Upper lobe of left lung (tissue), 6 donors: ENCODE measurements at regions not wholly inside any gene's neighbourhood (a gene's known extent, or its start where the extent isn't known, plus 50 kb on each side); places are given as distances from the start of the nearest gene placed in this dataset.
"Not testable (repeated sequence)": the region's sequence is repeated elsewhere in the genome, so short reads cannot be mapped to it uniquely, and the experiment has no call there.

Source experiments
- ATAC-seq, 2 donors: fragments of 200-7000 bp; cut with Tn5 transposase; one replicate each; pipeline ENCODE4 v1.9.1; 2022; ENCODE audit warnings: mild to moderate bottlenecking in 2 of 2, moderate library complexity in 2 of 2; ENCODE audit not compliant: low FRiP score in 2 of 2
- DNase-seq, 2 donors: peaks; one replicate each; pipeline ENCODE4 v3.0.0-alpha.2; 2019 to 2020
- H3K27ac ChIP-seq, 4 donors: fragments of 200-600 bp; sonication (generic); one replicate each; pipeline ENCODE4 v1.5.1; 2016 to 2019
- H3K27me3 ChIP-seq, 4 donors: fragments of 200-600 bp; sonication (generic); one replicate each; pipeline ENCODE4 v1.5.1; 2017 to 2019
- H3K36me3 ChIP-seq, 4 donors: fragments of 200-600 bp; sonication (generic); one replicate each; pipeline ENCODE4 v1.5.1; 2016 to 2019
- H3K4me1 ChIP-seq, 4 donors: fragments of 200-600 bp; sonication (generic); one replicate each; pipeline ENCODE4 v1.5.1; 2018 to 2019
- H3K4me3 ChIP-seq, 4 donors: fragments of 200-600 bp; sonication (generic); one replicate each; pipeline ENCODE4 v1.5.1; 2017 to 2019; ENCODE audit warnings: mild to moderate bottlenecking in 2 of 4, moderate library complexity in 1 of 4
- H3K9me3 ChIP-seq, 4 donors: fragments of 200-600 bp; sonication (generic); one replicate each; pipeline ENCODE4 v1.5.1; 2018 to 2019
- EP300 ChIP-seq, 4 donors: sonication (generic); formaldehyde crosslinking; IDR thresholded peaks; one replicate each; pipeline ENCODE4 v1.5.1; 2017; ENCODE audit warnings: antibody characterized with exemption in 4 of 4, control low read depth in 2 of 4
- POLR2A ChIP-seq, 4 donors: fragments of 450-650 bp; IDR thresholded peaks; one replicate each; pipeline ENCODE4 v1.5.1; 2016 to 2017; ENCODE audit warnings: antibody characterized with exemption in 4 of 4, mild to moderate bottlenecking in 2 of 4
- POLR2AphosphoS5 ChIP-seq, 2 donors: sonication (generic); formaldehyde crosslinking; IDR thresholded peaks; one replicate each; pipeline ENCODE4 v1.5.1; 2017; ENCODE audit warnings: antibody characterized with exemption in 2 of 2
- WGBS, 2 donors: methylation state at CpG; one replicate each; pipeline ENCODE4 v1.1.5; 2017 to 2018; 5-methylcytosine and 5-hydroxymethylcytosine counted together
- TF ChIP-seq, protein P1 (sequence below), 6 experiments: fragments of 450-650 bp in 4 of 6; fragments of 200-600 bp in 2 of 6; sonication (generic) in 2 of 6; IDR thresholded peaks; one replicate each; pipeline ENCODE4 v1.5.1; 2016 to 2019; ENCODE audit warnings: antibody characterized with exemption in 6 of 6
- donor health status: DM: no; HTN: no; CAD: no; lungs with moderate emphysema.
- donor health status: DM: no; HTN: yes; CAD: no; lungs with severe emphysema.

GRCh38 chr4:156378033-156378665 lies 424.5 kb upstream of the CTSO start:
- no peak overlapping the region for H3K27ac ChIP-seq
- WGBS, 2 donors, result 44 to 45% methylated on average over 8 of the region's 8 CpGs

DNA sequence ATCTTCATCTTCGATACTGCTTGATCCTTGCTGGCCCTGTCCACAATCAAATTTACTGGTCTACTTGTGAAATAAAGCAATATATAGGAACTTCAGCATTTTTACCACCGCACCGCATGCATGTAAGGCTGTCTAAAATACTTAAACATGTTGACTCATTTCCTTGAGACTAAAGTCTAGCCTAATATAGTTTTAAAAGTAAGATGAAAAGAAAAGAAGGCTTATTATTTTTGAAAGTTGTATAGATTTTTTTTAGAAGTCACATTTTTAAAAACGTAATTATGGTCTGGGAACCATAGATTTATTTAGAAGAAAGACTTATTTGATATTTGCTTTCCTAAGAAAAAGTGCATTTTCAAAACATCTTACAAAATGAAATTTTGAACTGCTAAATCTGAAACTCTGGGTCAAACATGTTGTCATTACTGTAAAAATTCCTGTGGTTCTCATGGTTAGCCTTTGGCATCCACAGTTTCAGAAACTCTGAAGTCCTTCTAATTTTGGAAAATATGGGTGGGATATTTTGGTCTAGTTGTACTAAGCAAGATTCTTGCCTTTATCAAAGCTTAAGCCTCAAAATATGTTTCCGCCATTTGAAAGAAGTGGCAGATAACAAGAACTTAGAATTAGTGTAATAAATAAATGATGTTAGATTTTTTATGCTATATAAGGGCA lies 423.5 kb upstream of the CTSO start:
- ATAC-seq, result no peak
- no peak for DNase-seq

More at GRCh38 chr4:156378033-156378665, 424.5 kb upstream of the CTSO start:
- Histone ChIP-seq H3K4me1 (peaks cover 0 to 6% (median 0%) of the 10 kb centered on the region in 4 donors), H3K36me3 (no peaks in the 10 kb centered on the region), H3K9me3 (no peaks in the 10 kb centered on the region), H3K27me3 (no peaks in the 10 kb centered on the region), H3K4me3 (no peak overlapping the region)
- TF ChIP-seq, protein P1, sequence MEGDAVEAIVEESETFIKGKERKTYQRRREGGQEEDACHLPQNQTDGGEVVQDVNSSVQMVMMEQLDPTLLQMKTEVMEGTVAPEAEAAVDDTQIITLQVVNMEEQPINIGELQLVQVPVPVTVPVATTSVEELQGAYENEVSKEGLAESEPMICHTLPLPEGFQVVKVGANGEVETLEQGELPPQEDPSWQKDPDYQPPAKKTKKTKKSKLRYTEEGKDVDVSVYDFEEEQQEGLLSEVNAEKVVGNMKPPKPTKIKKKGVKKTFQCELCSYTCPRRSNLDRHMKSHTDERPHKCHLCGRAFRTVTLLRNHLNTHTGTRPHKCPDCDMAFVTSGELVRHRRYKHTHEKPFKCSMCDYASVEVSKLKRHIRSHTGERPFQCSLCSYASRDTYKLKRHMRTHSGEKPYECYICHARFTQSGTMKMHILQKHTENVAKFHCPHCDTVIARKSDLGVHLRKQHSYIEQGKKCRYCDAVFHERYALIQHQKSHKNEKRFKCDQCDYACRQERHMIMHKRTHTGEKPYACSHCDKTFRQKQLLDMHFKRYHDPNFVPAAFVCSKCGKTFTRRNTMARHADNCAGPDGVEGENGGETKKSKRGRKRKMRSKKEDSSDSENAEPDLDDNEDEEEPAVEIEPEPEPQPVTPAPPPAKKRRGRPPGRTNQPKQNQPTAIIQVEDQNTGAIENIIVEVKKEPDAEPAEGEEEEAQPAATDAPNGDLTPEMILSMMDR (IDR thresholded peaks at IDR 0.05), result peak in 5 of 6 experiments; percentile 16 to 55 (median 43)
- TF ChIP-seq POLR2AphosphoS5 (IDR thresholded peaks at IDR 0.05), result no peak
- DNase-seq (peak in 1 of 2 donors; percentile 21), ATAC-seq (peak; percentile 17 to 73)

DNA sequence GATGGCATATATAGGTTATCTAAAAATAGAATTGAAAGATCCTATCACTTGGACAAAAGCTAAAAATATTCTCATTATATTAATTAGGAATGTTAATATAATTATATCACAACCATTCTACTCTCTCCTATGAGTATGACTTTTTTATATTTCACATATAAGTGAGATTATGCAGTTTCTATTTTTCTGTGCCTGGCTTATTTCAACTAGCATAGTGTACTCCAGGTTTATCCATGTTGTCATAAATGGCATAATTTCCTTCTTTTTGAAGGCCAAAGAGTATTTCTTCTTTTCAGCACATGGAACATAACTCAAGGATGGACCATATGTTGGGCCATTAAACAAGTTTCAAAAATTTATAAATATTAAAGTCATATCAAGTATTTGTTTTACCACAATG lies 421.2 kb upstream of the CTSO start:
- TF ChIP-seq POLR2AphosphoS5 (IDR thresholded peaks at IDR 0.05) (no peak), POLR2A (IDR thresholded peaks at IDR 0.05) (no peak), EP300 (IDR thresholded peaks at IDR 0.05) (no peak)
- TF ChIP-seq, protein P1 (IDR thresholded peaks at IDR 0.05), result no peak
- no peak overlapping the region for H3K4me3 ChIP-seq
- ATAC-seq, result no peak
- no peak overlapping the region for H3K27ac ChIP-seq
- H3K27me3 ChIP-seq, result no peaks in the 10 kb centered on the region
- H3K4me1 ChIP-seq, result peaks cover 0 to 6% (median 0%) of the 10 kb centered on the region in 4 donors
- H3K9me3 ChIP-seq, result no peaks in the 10 kb centered on the region
- H3K36me3 ChIP-seq, result no peaks in the 10 kb centered on the region
- no peak for DNase-seq

More for the DNA sequence above, 423.5 kb upstream of the CTSO start:
- Histone ChIP-seq H3K4me3 (no peak overlapping the region), H3K27me3 (no peaks in the 10 kb centered on the region), H3K36me3 (no peaks in the 10 kb centered on the region), H3K4me1 (peaks cover 0 to 6% (median 0%) of the 10 kb centered on the region in 4 donors), H3K27ac (no peak overlapping the region), H3K9me3 (no peaks in the 10 kb centered on the region)
- TF ChIP-seq POLR2A (IDR thresholded peaks at IDR 0.05) (no peak), POLR2AphosphoS5 (IDR thresholded peaks at IDR 0.05) (no peak), EP300 (IDR thresholded peaks at IDR 0.05) (no peak)
- TF ChIP-seq, protein P1 (IDR thresholded peaks at IDR 0.05), result no peak
- 81% methylated on average over 5 of the region's 5 CpGs for WGBS, 2 donors

GRCh38 chr4:156374069-156374468 lies 420.4 kb upstream of the CTSO start:
- WGBS, 2 donors, result 79 to 88% methylated on average over 2 of the region's 2 CpGs
- no peak for ATAC-seq
- H3K9me3 ChIP-seq, result no peaks in the 10 kb centered on the region
- no peak for DNase-seq
- H3K4me3 ChIP-seq, result no peak overlapping the region
- no peak for TF ChIP-seq POLR2A (IDR thresholded peaks at IDR 0.05)
- no peaks in the 10 kb centered on the region for H3K36me3 ChIP-seq
- no peaks in the 10 kb centered on the region for H3K27me3 ChIP-seq
- peaks cover 0 to 6% (median 0%) of the 10 kb centered on the region in 4 donors for H3K4me1 ChIP-seq
- H3K27ac ChIP-seq, result no peak overlapping the region

GRCh38 chr4:156367502-156367901 lies 413.8 kb upstream of the CTSO start:
- H3K27ac ChIP-seq, H3K27me3 ChIP-seq, H3K9me3 ChIP-seq, H3K36me3 ChIP-seq, H3K4me1 ChIP-seq, ATAC-seq, H3K4me3 ChIP-seq, DNase-seq: not testable (repeated sequence)
- 59 to 83% methylated on average over 12 of the region's 13 CpGs for WGBS, 2 donors

GRCh38 chr4:156362581-156362980 lies 408.9 kb upstream of the CTSO start:
- H3K4me1 ChIP-seq, result no peaks in the 10 kb centered on the region
- no peak overlapping the region for H3K27ac ChIP-seq
- WGBS, 2 donors, result 43 to 61% methylated on average over 2 of the region's 2 CpGs
- no peak overlapping the region for H3K4me3 ChIP-seq
- TF ChIP-seq EP300 (IDR thresholded peaks at IDR 0.05) (no peak), POLR2A (IDR thresholded peaks at IDR 0.05) (no peak), POLR2AphosphoS5 (IDR thresholded peaks at IDR 0.05) (no peak)
- TF ChIP-seq, protein P1 (IDR thresholded peaks at IDR 0.05), result no peak
- ATAC-seq, result no peak
- DNase-seq, result no peak
- H3K36me3 ChIP-seq, result no peaks in the 10 kb centered on the region
- H3K9me3 ChIP-seq, result no peaks in the 10 kb centered on the region
- H3K27me3 ChIP-seq, result no peaks in the 10 kb centered on the region
